Activated CD4-positive, CD25-positive, alpha-beta regulatory T cell treated with anti-CD3 and anti-CD28 coated beads, Interleukin-2, amount 50 U/mL, for 16 hours (primary cell): ENCODE measurements at regions not wholly inside any gene's neighbourhood (a gene's known extent, or its start where the extent isn't known, plus 50 kb on each side); places are given as distances from the start of the nearest gene placed in this dataset.
"Not testable (repeated sequence)": the region's sequence is repeated elsewhere in the genome, so short reads cannot be mapped to it uniquely, and the experiment has no call there.

Experiments
- DNase-seq: peaks from one replicate; pipeline ENCODE4 v3.0.0-alpha.2; 2020; ENCODE audit warnings: low read depth, low spot score

DNA sequence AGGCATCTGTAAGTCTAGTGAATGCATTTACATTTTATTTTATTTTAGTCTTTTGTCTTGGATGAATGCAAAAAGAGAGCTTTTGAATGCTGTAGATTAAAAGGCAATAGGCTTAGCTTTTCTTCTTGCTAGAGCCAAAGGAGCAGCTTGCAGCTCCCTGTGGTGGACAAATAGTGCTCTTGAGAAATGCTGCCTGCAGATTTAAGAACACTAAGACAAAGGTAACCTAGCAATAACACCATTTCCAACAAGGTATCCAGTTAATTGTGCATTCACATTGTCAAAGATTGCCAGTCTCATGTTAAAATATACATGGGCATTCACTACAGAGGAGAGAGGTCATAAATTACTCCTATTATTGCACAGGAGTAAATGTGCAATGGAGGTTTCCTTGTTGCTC lies 859.2 kb upstream of the PRKX start:
- no peak for DNase-seq

DNA sequence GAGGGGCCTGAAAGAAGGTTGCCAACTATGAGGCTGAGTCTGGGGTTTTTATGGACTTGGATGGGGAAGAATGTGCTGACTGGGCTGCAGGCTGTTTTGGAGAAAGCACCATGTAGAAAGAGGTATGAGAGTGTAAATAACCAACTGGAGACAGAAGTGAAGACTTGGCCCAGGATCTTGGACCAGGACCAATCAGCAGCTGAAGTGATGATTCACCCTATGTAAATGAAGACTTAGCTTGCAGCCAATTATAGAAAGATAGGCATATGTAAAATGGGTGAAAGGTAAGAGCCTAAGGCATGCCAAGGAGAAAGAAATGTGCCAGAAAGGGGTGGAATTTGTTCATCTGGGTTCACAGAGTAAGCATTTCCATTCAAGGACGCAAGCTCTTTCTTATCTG lies 856.7 kb upstream of the PRKX start:
- DNase-seq, result no peak

DNA sequence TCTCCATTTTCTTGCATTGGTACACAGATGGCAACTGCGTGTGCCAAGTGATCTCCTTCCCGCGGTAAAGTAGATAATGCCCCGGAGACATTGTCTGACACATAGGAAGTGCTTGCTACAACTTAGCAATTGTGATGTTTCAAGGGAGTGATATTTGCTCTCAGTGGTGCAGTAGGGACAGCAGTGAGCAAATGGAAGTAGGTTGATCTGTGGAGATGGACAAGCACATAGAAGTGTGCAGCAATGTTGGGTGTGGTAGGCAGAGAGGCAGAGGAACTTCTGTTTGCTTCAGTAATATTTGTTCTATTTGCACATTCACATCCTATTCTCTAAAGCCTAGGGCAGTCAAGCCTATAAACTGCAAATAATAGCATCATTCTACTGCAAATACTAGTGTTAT lies 846.7 kb upstream of the PRKX start:
- no peak for DNase-seq

DNA sequence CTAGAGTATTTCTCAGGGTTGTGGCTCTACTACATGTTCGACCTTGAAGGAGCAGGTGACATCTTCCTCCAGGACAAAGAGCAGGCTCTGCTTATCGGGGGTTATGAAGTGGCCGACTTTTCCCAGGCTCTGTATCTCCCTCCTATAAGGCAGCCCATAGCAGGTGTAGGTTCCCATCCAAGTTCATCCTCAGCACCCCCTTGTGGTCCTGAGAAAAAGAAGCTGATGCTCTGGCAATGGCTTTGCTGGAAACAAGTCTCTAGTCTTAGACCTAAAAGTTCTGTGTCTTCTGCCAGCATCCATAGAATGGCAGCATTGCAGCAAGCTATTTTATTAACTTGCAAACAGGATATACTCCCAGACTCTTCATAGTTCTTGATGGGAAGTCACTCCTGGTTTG lies 836.6 kb upstream of the PRKX start:
- DNase-seq, result no peak

DNA sequence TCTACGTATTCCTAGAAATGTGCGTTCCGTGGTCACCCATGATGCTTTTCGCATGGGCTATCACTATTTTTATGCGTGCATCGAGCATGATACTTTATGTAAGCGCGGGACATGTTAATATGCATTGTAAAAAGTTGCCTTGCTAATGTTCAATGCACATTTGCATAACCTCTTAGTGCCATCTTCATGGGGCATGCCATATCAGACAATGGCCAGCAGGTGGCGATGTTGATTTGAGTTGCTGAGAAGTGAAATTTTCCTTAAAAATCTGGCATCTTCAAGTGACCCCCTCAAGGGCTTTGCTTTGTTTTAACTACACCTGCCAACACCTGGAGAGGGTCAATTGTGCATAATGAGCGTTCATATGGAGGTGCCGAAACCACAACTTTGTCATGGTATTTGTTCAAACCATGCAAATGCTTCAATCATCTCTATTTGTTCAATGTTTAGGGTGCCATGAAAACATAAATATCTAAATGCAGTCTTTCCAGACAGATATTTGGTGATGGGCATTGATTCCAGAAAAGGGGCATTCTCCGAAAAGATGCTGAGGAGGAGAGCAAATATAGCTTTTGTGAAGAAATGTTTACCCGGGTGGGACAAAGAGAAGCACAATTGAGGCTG lies 833.9 kb upstream of the PRKX start:
- DNase-seq, result no peak

DNA sequence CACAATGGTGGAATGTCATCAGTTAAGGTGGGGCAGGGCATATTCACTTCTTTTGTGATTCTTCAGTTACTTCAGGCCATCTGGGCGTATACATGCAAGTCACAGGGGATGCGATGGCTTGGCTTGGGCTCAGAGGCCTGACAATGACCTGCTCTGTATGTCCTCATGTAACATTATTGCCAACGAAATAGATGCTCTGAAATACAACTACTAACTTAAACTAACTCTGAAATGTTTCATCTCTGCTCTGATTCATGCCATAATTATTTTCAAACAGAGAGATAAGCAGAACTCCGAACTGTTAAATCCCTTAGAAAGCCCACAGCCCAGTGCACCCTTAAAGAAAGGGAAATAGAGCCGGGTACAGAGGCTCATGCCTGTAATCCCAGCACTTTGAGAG lies 832.7 kb upstream of the PRKX start:
- not testable (repeated sequence) for DNase-seq

DNA sequence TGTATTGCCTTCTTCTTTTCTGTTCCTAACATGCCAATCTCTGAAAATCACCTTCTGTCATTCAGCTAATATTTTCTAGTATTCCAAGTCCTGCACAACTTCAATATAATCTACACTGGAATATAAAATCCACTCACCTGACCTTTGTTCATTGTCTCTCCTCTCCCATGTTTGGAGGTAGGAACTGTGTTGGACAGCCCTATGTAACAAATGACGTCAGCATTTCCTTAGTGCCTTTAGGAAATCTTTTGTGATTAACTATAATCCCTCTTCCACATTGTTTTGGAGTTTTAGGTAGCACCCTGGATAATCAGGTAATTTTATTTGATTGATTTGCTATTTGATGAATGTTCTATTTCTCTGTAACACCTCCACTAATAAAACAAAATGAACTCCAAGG lies 814.8 kb upstream of the PRKX start:
- no peak for DNase-seq

DNA sequence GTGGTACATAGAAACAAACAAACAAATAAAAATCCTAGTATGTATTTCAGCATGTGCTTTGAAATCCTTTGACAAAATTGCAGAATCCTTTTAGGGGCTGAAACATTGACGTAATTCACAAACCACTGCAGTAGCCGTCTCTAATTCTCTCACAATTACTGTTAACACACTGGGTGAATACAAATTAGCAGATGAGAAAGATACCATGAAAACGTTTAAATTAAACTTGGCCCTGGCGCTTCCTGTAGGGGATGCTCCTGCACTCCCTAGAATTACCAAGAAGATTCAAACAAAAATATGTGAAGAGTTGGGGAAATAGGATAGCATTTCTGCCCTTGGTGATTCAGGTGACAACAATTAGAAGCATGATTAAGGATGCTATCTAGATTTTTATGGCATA lies 772.5 kb upstream of the PRKX start:
- DNase-seq, result no peak

DNA sequence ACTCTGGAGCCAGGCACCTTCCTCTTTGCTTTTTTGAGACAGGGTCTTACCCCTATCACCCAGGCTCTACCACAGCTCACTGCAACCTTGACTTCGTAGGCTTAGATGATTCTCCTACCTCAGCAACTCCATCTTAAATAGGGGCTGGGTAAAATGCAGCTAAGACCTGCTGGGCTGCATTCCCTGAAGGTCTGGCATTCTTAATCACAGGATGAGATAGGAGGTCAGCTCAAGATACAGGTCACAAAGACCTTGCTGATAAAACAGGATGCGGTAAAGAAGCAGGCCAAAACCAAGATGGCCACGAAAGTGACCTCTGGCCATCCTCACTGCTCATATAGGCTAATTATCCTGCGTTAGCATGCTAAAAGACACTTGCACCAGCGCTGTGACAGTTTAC lies 770.8 kb upstream of the PRKX start:
- no peak for DNase-seq

DNA sequence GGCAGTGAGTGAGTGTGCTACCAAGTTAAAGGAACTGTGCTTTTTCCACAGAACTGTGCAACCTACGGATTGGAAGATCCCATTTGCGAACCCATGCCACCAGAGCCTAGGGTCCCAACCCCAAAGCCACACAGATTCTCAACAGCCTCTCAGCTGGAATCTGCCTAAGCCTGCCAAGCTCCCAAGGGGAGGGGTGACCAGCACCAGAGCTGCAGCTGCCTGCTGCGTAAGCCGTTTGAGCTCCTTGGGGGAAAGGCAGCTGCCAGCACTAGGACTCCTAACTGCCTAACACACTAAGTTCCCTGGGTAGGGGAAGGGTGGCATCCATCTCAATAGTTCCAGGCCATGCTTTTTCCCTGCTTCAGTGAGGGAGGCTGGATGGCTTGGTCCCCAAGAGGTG lies 738.1 kb upstream of the PRKX start:
- no peak for DNase-seq

DNA sequence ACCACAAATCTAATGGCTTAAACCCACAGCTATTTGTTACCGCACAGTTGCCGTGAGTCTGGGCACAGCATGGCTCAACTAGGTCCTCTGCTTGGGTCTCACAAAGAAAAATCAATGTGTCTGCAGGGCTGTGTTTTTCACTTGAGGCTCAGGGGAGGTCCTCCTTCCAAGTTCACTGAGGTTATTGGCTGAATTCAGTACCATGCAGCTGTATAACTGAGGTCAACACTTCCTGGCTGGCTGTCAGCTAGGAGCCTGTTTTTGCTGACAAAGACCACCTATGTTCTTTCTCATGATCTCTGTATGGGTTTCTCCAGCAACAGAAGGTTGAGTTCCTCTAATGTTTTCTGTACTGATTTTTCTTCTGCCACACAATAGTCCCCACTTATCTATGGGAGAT lies 736.7 kb upstream of the PRKX start:
- DNase-seq, result no peak

DNA sequence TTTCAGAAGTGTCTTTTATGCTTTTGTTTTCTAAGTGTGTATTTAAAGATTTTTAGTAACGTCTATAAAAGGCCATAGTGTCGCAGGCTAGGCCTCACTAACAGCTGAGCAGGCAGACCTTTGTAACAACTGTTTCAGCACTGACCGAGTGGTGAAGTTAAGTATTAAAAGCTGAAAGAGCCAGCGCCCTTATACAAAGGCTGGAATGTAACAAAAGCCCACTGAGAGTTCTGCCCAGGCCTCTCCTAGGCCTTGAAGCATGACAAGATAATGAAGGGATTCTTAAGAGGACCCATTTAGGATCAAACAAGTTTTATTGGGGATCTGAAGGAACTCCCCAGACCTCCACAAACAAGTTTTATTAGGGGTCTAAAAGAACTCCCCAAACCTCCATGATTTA lies 722.5 kb upstream of the PRKX start:
- DNase-seq, result no peak

DNA sequence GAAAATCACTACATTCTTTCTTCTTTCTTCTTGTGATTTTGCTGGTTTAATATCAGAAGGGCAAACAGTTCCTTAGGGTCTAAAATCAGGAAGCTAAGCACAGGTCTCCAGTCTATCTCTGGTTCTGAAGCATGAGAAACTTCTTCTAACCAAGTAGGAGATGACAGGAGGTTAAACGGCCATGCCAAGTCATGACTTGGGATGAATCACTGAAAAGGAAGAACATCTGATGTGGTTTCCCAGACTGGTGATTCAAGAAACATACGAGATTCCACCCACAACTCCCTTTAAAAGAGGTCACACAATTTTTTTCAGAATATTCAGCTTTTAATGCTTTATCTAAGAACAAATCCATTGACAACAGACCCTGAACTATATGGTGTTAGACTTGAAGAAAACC lies 684.0 kb upstream of the PRKX start:
- DNase-seq, result no peak

DNA sequence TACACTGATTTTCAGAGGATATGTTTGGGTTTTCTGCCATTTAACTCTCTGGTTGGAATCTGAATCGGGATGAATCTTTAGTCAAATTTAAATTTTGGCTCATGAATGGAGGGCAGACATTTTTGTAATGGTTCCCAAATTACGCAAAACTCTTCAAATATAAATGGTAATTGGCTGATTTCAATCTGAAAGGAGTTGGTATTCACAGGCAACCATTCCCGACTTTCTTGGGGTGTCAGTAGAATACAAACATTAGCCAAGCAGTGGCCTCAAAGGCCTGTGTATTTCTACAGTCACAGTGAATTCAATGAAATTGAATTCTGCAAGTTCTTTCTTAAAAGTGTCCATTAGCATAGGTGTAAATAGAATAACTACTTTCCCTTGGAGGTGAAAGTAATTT lies 668.8 kb upstream of the PRKX start:
- DNase-seq, result no peak

DNA sequence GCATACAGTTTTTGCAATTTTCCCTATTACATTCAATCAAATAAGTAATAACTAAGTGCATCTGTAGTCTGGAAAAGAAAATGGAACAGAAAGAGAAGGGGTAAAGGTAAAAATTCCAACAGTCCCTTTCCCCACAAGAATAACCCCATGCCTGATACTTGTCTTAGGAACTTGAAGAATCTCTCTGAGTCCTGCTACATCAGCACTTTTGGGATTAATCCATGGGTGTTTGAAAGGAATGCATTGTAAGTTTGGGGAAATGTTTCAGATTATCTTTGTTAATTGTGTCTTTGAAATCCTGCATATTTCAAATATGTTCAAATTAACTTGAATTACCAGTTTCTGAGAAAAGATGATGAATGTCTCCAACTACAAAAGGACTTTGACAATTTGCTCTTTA lies 667.3 kb upstream of the PRKX start:
- DNase-seq, result no peak

DNA sequence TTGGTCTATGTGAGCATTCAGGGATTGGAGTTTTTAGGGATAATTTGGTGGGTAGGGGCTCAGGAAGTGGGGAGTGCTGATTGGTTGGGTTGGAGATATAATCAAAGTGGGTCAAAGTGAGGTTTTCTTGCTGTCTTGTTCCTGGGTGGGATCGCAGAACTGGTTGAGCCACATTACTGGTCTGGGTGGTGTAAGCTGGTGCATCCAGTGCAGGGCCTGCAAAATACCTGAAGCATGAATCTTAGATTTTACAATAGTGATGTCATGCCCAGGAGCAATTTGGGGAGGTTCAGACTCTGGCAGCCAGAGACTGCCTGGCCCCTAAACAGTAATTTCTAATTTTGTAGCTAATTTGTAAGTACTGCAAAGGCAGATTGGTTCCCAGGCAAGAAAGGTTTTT lies 665.6 kb upstream of the PRKX start:
- no peak for DNase-seq

DNA sequence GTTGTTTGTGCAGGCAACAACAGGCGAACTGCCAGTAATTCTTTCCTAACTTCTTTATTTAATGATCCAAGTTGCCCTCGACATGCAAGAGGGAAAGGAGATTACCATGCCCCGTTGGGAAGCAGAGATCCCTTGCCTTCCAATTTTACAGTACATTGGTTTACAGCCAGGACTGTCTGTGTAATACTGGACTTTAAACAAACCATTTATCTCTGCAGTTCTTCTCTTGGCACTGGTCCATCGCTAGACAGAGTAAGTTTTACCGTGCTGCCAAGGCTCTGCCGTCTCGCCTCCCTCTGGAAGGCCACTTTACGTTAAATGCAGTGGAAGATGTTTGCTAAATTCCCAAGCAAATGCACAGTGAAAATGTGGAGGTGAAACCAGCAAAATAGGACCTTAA lies 660.3 kb upstream of the PRKX start:
- no peak for DNase-seq

DNA sequence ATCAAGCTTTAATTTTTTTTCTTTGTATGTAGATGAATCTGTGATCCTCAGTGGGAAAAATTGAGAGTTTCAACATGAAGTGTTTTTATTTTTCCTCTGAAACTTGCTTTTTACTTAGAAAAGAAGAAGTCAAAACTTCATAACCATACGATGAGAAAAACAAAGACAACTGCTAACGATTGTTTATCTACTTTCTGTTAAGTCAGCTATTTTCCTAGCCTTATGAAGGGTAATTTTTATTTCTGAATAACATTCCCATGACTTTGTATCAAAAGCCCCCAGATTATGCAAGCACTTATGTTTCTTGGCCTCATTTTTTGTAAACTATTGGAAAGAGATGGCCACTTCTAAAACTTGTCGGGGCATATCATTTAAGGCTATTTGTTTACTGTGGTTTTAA lies 645.1 kb upstream of the PRKX start:
- DNase-seq, result no peak

DNA sequence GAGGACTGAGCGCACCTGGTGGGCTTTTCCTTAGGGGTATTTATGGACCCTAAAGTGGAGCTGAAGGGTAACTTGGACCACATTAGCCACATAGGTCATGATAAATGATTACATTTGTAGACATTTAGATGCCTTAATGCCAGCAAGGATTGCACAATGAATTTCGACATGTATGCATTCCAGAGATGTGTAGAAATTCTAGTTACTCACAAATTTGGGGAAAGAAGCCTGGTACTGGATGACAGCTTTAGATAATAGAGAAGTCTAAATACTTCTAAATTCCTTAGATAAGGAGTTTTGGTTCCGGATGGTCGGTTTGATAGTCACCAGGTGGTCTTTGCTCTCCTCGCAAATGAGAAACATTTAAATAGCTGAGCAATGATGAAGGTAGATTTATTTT lies 609.5 kb upstream of the PRKX start:
- no peak for DNase-seq

DNA sequence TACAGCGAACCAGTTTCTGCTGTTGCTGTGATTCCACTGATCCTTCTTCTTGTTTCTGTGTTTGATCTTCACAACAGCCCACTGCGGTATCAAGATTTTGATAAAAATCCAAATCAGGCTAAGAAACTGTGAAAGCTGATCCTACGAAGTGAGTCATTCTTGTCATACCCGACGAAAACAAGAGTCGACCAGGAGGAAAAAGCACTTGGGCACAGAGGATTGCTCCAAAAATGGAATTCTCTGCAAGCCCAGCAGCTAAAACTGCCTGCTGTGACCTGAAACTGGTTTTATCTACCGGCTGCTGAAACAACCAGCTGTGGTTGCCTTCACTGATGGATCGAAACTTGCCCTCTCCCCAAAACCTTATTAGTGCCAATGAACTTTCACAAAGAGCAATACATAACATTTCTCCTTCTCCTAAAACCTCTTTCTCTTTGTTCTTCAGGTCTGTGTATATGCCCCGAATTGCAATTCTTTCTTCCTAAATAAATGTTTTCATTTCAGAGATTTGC lies 607.0 kb upstream of the PRKX start:
- no peak for DNase-seq

DNA sequence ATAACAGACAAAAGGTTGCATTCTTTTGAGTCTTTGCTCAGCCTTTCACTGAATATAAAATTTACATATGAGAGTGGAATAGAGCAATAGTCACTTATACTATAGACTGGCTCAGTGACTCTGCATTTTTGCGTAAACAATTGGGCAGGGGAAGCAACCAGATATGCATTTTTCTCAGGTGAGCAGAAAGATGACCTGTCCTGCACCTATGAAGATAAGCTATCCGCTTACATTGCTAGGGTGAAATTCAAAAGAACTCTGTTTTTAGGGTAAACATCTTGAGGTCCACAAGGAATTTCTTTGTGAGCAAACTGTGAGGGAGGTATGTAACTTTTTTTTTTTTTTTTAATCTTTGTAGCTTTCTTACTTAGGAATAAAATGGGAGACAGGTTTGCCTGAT lies 602.4 kb upstream of the PRKX start:
- DNase-seq, result no peak

DNA sequence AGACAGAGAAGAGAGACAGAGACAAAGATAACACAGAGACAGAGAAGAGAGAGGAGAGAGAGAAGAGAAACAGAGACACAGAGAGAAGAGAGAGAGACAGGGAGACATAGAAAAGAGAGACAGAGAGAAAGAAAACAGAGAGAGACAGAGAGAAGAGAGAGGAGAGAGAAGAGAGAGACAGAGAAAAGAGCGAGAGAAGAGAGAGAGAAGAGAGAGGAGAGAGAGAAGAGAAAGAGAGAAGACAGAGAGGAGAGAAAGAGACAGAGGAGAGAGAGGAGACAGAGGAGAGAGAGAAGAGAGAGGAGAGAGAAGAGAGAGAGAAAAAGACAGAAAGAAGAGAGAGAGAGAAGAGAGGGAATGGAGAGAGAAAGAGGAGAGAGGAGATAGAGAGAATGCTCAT lies 601.1 kb upstream of the PRKX start:
- DNase-seq, result no peak

DNA sequence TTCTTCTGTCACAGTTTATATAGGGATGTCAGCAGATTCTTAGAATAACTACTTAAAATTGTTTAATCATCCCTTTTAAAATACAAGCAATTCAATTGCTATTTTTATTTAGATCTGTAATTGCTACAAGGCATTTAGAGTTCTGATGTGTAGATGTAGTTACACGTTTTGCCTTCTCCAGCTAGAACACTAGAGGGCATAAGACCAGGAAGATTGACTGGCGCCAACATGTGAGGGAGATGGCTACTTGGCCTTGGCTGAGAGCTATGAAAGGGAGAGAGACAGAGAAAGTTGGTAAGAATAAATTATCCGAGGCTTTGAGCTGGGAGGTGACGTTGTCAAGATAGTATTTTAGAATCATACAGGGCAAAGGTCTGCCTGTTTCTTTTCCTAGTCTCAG lies 563.7 kb upstream of the PRKX start:
- DNase-seq, result no peak

DNA sequence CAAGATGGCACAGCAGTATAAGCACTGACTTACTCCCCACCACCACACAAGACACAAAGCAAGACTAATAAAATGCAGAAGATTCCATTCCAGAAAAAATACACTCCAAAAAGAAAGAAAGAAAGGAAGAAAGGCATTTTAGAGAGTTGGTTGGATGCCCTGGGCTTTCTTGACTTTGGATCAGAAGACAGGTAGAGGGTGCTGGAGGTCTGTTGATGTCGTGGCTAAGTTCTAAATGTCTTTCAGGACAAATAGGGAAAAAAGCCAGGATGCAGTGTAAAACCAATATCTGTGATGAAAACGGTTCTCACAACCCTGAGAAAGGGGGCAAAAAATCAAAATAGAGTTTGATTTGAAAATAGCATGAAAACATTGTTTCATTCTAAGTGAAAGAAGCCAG lies 555.2 kb upstream of the PRKX start:
- no peak for DNase-seq
